SK-N-SH (cell line): ENCODE measurements at regions not wholly inside any gene's neighbourhood (a gene's known extent, or its start where the extent isn't known, plus 50 kb on each side); places are given as distances from the start of the nearest gene placed in this dataset.

Source experiments
- RAD21 ChIP-seq: IDR thresholded peaks from 2 replicates; pipeline ENCODE4 v1.6.1; 2012; ENCODE audit warnings: mild to moderate bottlenecking, low read length
- SMC3 ChIP-seq: IDR thresholded peaks from 2 replicates; pipeline ENCODE4 v1.6.1; 2012; ENCODE audit warnings: low read depth, low read length, improper control_type of control experiment

GRCh38 chr3:18837137-18837755, 311.1 kb upstream of the KCNH8 start:
- TF ChIP-seq SMC3 (no peak), RAD21 (no peak)
